IMR-90 (cell line): ENCODE measurements at regions not wholly inside any gene's neighbourhood (a gene's known extent, or its start where the extent isn't known, plus 50 kb on each side); places are given as distances from the start of the nearest gene placed in this dataset.

ENCODE experiments used
- ATAC-seq: fragments of 200-7000 bp; cut with Tn5 transposase; 2 replicates; pipeline ENCODE4 v1.9.1; 2020; ENCODE audit warnings: low read depth, mild to moderate bottlenecking, moderate library complexity
- BruUV-seq: library from RNA; stranded (reverse); fragments of 400-500 nt; replicated peaks from 2 replicates; lab custom pipeline; 2021; lab: Mats Ljungman, UMichigan
- CTCF ChIA-PET: fragments of 300-600 bp; formaldehyde crosslinking; extraction: SDS; loops from one replicate; lab custom pipeline; 2021; ENCODE audit warnings: antibody characterized with exemption; lab: Yijun Ruan, JAX
- POLR2A ChIA-PET: fragments of 300-600 bp; sonication (Branson Sonifier 250); formaldehyde crosslinking; loops from one replicate; lab custom pipeline; 2022; ENCODE audit warnings: antibody characterized with exemption; ENCODE audit not compliant: unreplicated experiment; lab: Charles Lee
- DNase-seq: peaks from one replicate; pipeline ENCODE4 v3.0.0; 2013
- H2AFZ ChIP-seq: replicated peaks from 2 replicates; pipeline ENCODE3; 2013; ENCODE audit warnings: low read length, mild to moderate bottlenecking; ENCODE audit not compliant: poor library complexity
- H2AK5ac ChIP-seq: 2 replicates; pipeline ENCODE4 v1.6.1; 2013; ENCODE audit warnings: low read depth, low read length, inconsistent platforms
- H2AK9ac ChIP-seq: replicated peaks from 2 replicates; pipeline ENCODE3; 2013; ENCODE audit warnings: mild to moderate bottlenecking, low read depth, low read length, moderate library complexity; ENCODE audit not compliant: poor library complexity
- H2BK120ac ChIP-seq: 2 replicates; pipeline ENCODE4 v1.6.1; 2013; ENCODE audit warnings: low read depth, low read length, inconsistent platforms
- H2BK15ac ChIP-seq: 3 replicates; pipeline ENCODE4 v1.6.1; 2013; ENCODE audit warnings: low read depth, low read length, inconsistent platforms
- H2BK20ac ChIP-seq: 2 replicates; pipeline ENCODE4 v1.6.1; 2013; ENCODE audit warnings: low read depth, mild to moderate bottlenecking, inconsistent platforms, low read length, moderate library complexity
- H2BK5ac ChIP-seq: 2 replicates; pipeline ENCODE4 v1.6.1; 2013; ENCODE audit warnings: mild to moderate bottlenecking, low read depth, low read length, inconsistent platforms; ENCODE audit not compliant: poor library complexity, severe bottlenecking
- H3K14ac ChIP-seq: replicated peaks from 2 replicates; pipeline ENCODE4 v1.6.1; 2013; ENCODE audit warnings: low read depth, low read length, inconsistent platforms
- H3K18ac ChIP-seq: 2 replicates; pipeline ENCODE4 v1.6.1; 2013; ENCODE audit warnings: low read depth, low read length, control low read depth
- H3K23ac ChIP-seq: 2 replicates; pipeline ENCODE4 v1.6.1; 2013; ENCODE audit warnings: low read depth, low read length, inconsistent platforms
- H3K27ac ChIP-seq: 2 replicates; pipeline ENCODE4 v1.5.1; 2013; ENCODE audit warnings: mild to moderate bottlenecking, control low read depth, low read length; ENCODE audit not compliant: insufficient read depth
- H3K27me3 ChIP-seq: 2 replicates; pipeline ENCODE4 v1.6.1; 2013; ENCODE audit warnings: low read length; ENCODE audit not compliant: control insufficient read depth, insufficient read depth
- H3K36me3 ChIP-seq: 2 replicates; pipeline ENCODE4 v1.6.1; 2013; ENCODE audit warnings: low read length, mixed read lengths; ENCODE audit not compliant: control insufficient read depth, insufficient read depth
- H3K4ac ChIP-seq: 2 replicates; pipeline ENCODE4 v1.6.1; 2013; ENCODE audit warnings: low read depth, low read length, inconsistent platforms
- H3K4me1 ChIP-seq: 2 replicates; pipeline ENCODE4 v1.6.1; 2013; ENCODE audit warnings: low read length, mixed read lengths; ENCODE audit not compliant: control insufficient read depth, insufficient read depth
- H3K4me2 ChIP-seq: 2 replicates; pipeline ENCODE4 v1.6.1; 2013; ENCODE audit warnings: low read depth, mild to moderate bottlenecking, control low read depth, low read length, moderate library complexity
- H3K4me3 ChIP-seq: 2 replicates; pipeline ENCODE4 v1.5.1; 2013; ENCODE audit warnings: low read depth, mild to moderate bottlenecking, control low read depth, low read length, moderate library complexity; ENCODE audit not compliant: insufficient read depth
- H3K56ac ChIP-seq: 2 replicates; pipeline ENCODE4 v1.6.1; 2013; ENCODE audit warnings: low read length, inconsistent platforms; ENCODE audit not compliant: insufficient read depth; ENCODE audit errors: extremely low read depth
- H3K79me1 ChIP-seq, 2 experiments: 2 replicates each; pipeline ENCODE4 v1.6.1; 2013; ENCODE audit warnings: low read length in 2 of 2, inconsistent platforms in 1 of 2, low read depth in 1 of 2
- H3K9ac ChIP-seq: 2 replicates; pipeline ENCODE4 v1.6.1; 2013; ENCODE audit warnings: low read depth, low read length, control low read depth
- H3K9me1 ChIP-seq: 2 replicates; pipeline ENCODE4 v1.6.1; 2013; ENCODE audit warnings: low read length, inconsistent platforms; ENCODE audit not compliant: insufficient read depth
- H3K9me3 ChIP-seq: 2 replicates; pipeline ENCODE4 v1.6.1; 2013; ENCODE audit warnings: low read length; ENCODE audit not compliant: control insufficient read depth, insufficient read depth
- H4K20me1 ChIP-seq: 2 replicates; pipeline ENCODE4 v1.6.1; 2013; ENCODE audit warnings: low read length, inconsistent platforms; ENCODE audit not compliant: insufficient read depth
- H4K5ac ChIP-seq: 2 replicates; pipeline ENCODE4 v1.6.1; 2013; ENCODE audit warnings: mild to moderate bottlenecking, low read depth, low read length, control low read depth
- H4K8ac ChIP-seq, 2 experiments: 2 replicates each; pipeline ENCODE4 v1.6.1; 2013; ENCODE audit warnings: low read depth in 2 of 2, low read length in 2 of 2, control low read depth in 1 of 2, inconsistent platforms in 1 of 2
- H4K91ac ChIP-seq: 2 replicates; pipeline ENCODE4 v1.6.1; 2013; ENCODE audit warnings: low read depth, low read length, inconsistent platforms; ENCODE audit not compliant: insufficient read depth
- BHLHE40 ChIP-seq: fragments of 150-350 bp; IDR thresholded peaks from 2 replicates; pipeline ENCODE4 v1.6.1; 2016; ENCODE audit warnings: mild to moderate bottlenecking, low read depth, low read length
- CEBPB ChIP-seq: IDR thresholded peaks from 2 replicates; pipeline ENCODE4 v1.6.1; 2012; ENCODE audit warnings: low read depth, low read length, improper control_type of control experiment
- CHD1 ChIP-seq: IDR thresholded peaks from 2 replicates; pipeline ENCODE4 v1.6.1; 2012; ENCODE audit warnings: low read depth, low read length, improper control_type of control experiment
- MAFK ChIP-seq: IDR thresholded peaks from 2 replicates; pipeline ENCODE4 v1.6.1; 2012; ENCODE audit warnings: low read depth, low read length, improper control_type of control experiment
- MAZ ChIP-seq: IDR thresholded peaks from 2 replicates; pipeline ENCODE4 v1.6.1; 2012; ENCODE audit warnings: low read depth, mild to moderate bottlenecking, low read length, improper control_type of control experiment, moderate library complexity, borderline replicate concordance
- MXI1 ChIP-seq: IDR thresholded peaks from 2 replicates; pipeline ENCODE4 v1.6.1; 2012; ENCODE audit warnings: low read depth, mild to moderate bottlenecking, low read length, moderate library complexity, borderline replicate concordance
- NFE2L2 ChIP-seq: fragments of 150-350 bp; IDR thresholded peaks from 2 replicates; pipeline ENCODE4 v1.6.1; 2016; ENCODE audit warnings: low read depth, mild to moderate bottlenecking, low read length
- POLR2A ChIP-seq: IDR thresholded peaks from 2 replicates; pipeline ENCODE4 v1.6.1; 2012; ENCODE audit warnings: mild to moderate bottlenecking, low read depth, low read length
- RAD21 ChIP-seq: IDR thresholded peaks from 2 replicates; pipeline ENCODE4 v1.6.1; 2012; ENCODE audit warnings: low read length, improper control_type of control experiment
- RCOR1 ChIP-seq: IDR thresholded peaks from 2 replicates; pipeline ENCODE4 v1.6.1; 2012; ENCODE audit warnings: mild to moderate bottlenecking, low read length, improper control_type of control experiment; ENCODE audit not compliant: insufficient replicate concordance
- RFX5 ChIP-seq: IDR thresholded peaks from 2 replicates; pipeline ENCODE4 v1.8.0; 2012; ENCODE audit warnings: low read depth, mild to moderate bottlenecking, low read length, moderate library complexity
- SMC3 ChIP-seq: fragments of 150-350 bp; IDR thresholded peaks from 2 replicates; pipeline ENCODE4 v1.6.1; 2016; ENCODE audit warnings: low read depth, mild to moderate bottlenecking, antibody characterized with exemption, low read length, moderate library complexity
- WGBS, 2 experiments: methylation state at CpG; one replicate each; pipeline versions ENCODE4 v1.1.5 to v1.1.7; 2013; ENCODE audit warnings: missing lambda C conversion rate in 2 of 2; ENCODE audit not compliant: insufficient read length in 1 of 2; ENCODE audit errors: extremely low coverage in 2 of 2; 5-methylcytosine and 5-hydroxymethylcytosine counted together
- dilution Hi-C: fragments of 300-500 bp; cut with HindIII; formaldehyde crosslinking; loops from one replicate; pipeline ENCODE4 v1.14.3; 2018; ENCODE audit warnings: low sequenced_read_pairs; ENCODE audit not compliant: unreplicated experiment
- in situ Hi-C: fragments of 300-500 bp; cut with MboI; formaldehyde crosslinking; loops from 3 replicates; pipeline ENCODE4 v1.14.3; 2019; ENCODE audit warnings: low sequenced_read_pairs, inconsistent platforms, mixed read lengths
- intact Hi-C: fragments of 100-400 bp; cut with micrococcal nuclease; formaldehyde crosslinking; loops from 2 replicates; pipeline ENCODE4 v1.10.0; 2022
- TF ChIP-seq, protein P1 (sequence below): fragments of 150-350 bp; IDR thresholded peaks from 2 replicates; pipeline ENCODE4 v1.6.1; 2016; ENCODE audit warnings: low read depth, mild to moderate bottlenecking, low read length, moderate library complexity, borderline replicate concordance

GRCh38 chr12:87363497-87364084, 665.6 kb downstream of the C12orf50 start:
- Histone ChIP-seq H3K4ac (no peak overlapping the region), H3K18ac (no peak overlapping the region), H3K14ac (no peak overlapping the region), H3K9me3 (no peaks in the 10 kb centered on the region), H2BK5ac (no peak overlapping the region), H4K8ac (no peak overlapping the region), H2BK120ac (no peak overlapping the region), H3K27ac (no peak overlapping the region), H3K9me1 (no peaks in the 10 kb centered on the region), H3K4me1 (no peaks in the 10 kb centered on the region), H4K91ac (no peak overlapping the region), H3K56ac (no peak overlapping the region), H3K23ac (no peak overlapping the region), H3K4me3 (no peak overlapping the region), H2BK15ac (no peak overlapping the region), H2AFZ (no peak overlapping the region), H3K27me3 (no peaks in the 10 kb centered on the region), H3K79me1 (no peaks in the 10 kb centered on the region), H2AK9ac (no peak overlapping the region), H2AK5ac (no peak overlapping the region), H3K36me3 (no peaks in the 10 kb centered on the region), H2BK20ac (no peak overlapping the region), H3K9ac (no peak overlapping the region), H3K4me2 (no peak overlapping the region), H4K5ac (no peak overlapping the region), H4K20me1 (no peaks in the 10 kb centered on the region)
- WGBS, 2 experiments: 50% methylated on average over 1 of the region's 8 CpGs; no CpG with 5 or more reads in 1 of the 2 experiments
- in situ Hi-C loops (no loop called here), dilution Hi-C loops (no loop called here), intact Hi-C loops (no loop called here)
- CTCF ChIA-PET: no interaction called here
- TF ChIP-seq MAFK: no peak
- no peak for TF ChIP-seq RAD21
- TF ChIP-seq BHLHE40: no peak
- TF ChIP-seq MXI1: no peak
- no peak for TF ChIP-seq CHD1
- no peak for TF ChIP-seq POLR2A
- no peak for TF ChIP-seq RCOR1
- no peak for TF ChIP-seq RFX5
- TF ChIP-seq MAZ: no peak
- no peak for TF ChIP-seq CEBPB
- TF ChIP-seq, protein P1, sequence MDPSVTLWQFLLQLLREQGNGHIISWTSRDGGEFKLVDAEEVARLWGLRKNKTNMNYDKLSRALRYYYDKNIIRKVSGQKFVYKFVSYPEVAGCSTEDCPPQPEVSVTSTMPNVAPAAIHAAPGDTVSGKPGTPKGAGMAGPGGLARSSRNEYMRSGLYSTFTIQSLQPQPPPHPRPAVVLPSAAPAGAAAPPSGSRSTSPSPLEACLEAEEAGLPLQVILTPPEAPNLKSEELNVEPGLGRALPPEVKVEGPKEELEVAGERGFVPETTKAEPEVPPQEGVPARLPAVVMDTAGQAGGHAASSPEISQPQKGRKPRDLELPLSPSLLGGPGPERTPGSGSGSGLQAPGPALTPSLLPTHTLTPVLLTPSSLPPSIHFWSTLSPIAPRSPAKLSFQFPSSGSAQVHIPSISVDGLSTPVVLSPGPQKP: no peak
- TF ChIP-seq NFE2L2: no peak
- no peak for TF ChIP-seq SMC3
- ATAC-seq (no peak), DNase-seq (no peak)
- BruUV-seq: no TSS peak
- POLR2A ChIA-PET: no interaction called here
